ENCODE measurements at regions not wholly inside any gene's neighbourhood (a gene's known extent, or its start where the extent isn't known, plus 50 kb on each side); places are given as distances from the start of the nearest gene placed in this dataset.
"Not testable (repeated sequence)": the region's sequence is repeated elsewhere in the genome, so short reads cannot be mapped to it uniquely, and the experiment has no call there.

DNA sequence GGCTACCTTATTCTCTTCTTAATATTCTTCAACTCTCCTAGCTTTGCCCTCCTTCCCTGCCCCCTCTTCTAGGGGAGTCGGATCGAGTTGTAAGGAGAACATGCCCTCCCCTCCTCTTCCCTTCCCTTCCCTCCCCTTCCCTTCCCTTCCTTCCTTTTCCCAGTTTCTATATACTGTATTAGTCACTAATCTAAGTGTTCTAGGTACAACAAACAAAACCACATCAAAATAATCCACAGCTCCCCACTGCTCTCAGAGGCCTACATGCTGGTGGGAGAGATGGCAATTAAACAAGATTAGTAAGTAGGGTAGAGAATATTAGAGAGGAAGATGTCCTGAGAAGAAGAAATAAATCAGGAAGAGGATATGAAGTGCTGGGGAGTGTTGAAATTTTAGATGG lies 119.9 kb upstream of the PZP start:
- DNase-seq: no peak
- intact Hi-C loops (cut with DNase I, micrococcal nuclease): no loop called here
- no peak for ATAC-seq

DNA sequence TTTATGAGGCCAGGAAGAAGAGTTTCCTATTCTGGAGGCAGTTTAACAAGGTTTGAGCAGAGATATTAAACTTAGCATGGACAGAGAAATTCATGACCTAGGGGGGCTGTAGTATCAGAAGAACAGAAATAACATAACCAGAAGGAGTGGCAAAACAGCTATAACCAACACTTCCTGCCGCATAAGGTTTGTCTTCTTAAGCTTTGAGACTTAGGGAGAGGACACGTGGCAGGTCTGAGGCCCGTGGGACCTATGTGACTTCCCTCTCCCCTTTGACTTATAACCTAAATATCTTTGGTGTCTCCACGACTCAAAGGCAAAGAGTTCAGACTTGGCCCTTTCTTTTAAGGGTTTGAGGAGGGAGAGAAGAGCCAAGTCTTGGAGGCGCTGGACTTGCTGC lies 119.1 kb upstream of the PZP start:
- intact Hi-C loops (cut with DNase I, micrococcal nuclease): no loop called here
- no peak for ATAC-seq

DNA sequence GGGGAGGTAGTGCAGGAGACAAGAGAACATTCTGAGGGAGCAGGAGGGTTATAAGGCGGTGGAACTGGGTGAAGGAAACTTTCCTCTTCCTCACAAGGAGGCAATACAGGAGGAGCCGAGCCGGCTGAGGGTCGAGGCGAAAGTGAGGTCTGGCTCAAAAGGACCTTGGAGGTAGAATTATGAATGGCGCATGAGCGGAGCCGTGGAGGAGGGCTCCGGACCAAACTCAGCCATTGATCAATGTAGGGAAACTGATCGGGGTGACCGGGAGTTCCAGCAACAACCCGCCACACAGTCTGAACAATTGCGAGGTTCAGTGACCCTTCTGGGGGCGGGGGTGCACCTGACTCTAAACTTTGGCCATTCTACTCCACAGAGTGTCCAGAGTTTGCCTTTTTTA lies 118.7 kb upstream of the PZP start:
- intact Hi-C loops (cut with DNase I, micrococcal nuclease); ATAC-seq; DNase-seq: not testable (repeated sequence)

More for the DNA sequence above, 119.1 kb upstream of the PZP start:
- no peak for DNase-seq

- no peak for DNase-seq
- ATAC-seq: no peak
- intact Hi-C loops (cut with DNase I, micrococcal nuclease): no loop called here
These were observed 117.9 kb upstream of the PZP start for GRCh38 chr12:9326085-9326484.

DNA sequence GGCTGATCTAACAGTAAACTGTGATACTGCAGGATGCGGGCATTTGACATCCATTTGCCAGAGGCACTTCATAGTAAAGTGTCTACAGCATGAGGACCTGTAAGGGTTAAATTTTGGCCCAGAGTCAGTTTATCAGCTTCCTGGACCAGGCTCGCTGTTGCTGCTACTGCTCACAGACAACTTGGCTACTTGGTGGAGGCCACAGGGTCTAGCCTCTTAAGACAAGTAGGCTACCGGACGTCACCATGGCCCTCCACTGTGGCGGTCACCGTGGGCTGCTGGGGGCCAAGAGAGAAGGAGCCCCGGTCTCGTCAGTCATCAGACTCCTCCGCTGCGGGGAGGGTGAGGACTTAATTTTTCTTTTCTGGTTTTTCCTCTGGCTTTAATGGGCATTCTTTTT lies 117.3 kb upstream of the PZP start:
- ATAC-seq (no peak), DNase-seq (no peak)
- intact Hi-C loops (cut with DNase I, micrococcal nuclease): no loop called here

DNA sequence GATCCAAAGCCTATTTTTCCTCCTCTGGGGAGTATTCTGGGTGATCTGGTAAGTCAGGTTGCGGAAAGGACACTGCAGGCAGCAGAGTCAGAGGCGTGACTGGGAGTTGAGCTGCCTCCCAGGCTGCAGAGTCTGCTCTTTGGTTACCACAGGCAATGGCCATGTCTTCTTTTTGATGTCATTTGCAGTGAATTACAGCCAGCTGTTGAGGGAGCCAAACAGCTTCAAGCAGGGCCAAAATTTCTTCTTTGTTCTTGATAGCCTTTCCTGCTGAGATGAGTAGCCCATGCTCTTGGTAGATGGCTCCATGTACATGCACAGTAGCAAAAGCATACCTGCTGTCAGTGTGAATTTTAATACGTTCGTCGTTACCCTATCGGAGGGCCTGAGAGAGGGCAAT lies 116.6 kb upstream of the PZP start:
- ATAC-seq (no peak), DNase-seq (no peak)
- intact Hi-C loops (cut with DNase I, micrococcal nuclease): no loop called here

GRCh38 chr12:9323144-9323681 lies 115.0 kb upstream of the PZP start:
- intact Hi-C loops (cut with DNase I, micrococcal nuclease): no loop called here
- DNase-seq: no peak

GRCh38 chr12:9319842-9320173 lies 111.6 kb upstream of the PZP start:
- intact Hi-C loops (cut with DNase I, micrococcal nuclease): no loop called here
- DNase-seq (no peak), ATAC-seq (peak; percentile 47)

More at GRCh38 chr12:9323144-9323681, 115.0 kb upstream of the PZP start:
- ATAC-seq: no peak

DNA sequence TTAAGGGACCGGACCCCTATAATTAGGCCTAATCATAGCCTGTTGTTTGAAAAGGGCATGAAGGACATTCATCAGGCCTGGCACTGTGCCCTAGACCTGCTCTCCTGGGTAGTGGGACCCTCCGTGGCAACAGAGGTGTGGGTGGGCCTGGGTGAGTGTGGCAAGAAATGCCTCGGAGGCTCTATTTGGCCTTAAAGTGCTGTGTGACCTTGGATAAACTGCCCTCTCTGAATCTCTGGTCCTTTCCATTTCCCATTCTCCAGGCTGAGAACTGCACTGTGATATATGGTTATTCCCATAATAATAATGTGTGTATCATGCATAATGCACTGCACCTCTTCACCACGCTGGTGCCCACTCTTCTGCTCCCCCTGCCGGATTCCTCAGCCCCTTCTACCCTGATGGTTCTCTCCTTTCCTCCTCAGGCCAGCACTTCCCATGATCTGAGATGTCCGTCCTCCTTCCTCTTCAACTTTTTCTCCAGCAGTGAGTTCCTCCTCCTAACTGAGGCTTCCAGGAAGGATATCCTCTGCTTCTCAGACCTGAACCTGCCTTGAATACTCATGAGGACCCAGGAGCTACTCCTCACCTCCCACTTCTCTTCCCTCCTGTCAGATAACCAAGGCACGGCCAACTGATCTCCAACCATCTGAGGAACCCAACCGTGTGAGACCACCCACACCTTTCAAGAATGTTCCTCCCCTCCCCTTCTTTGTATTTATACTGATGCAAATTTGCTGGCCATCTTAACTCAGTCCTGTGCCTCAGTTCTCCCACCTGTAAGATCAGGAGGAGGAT lies 111.0 kb upstream of the PZP start:
- intact Hi-C loops (cut with DNase I, micrococcal nuclease): no loop called here
- ATAC-seq (no peak), DNase-seq (no peak)

GRCh38 chr12:9313479-9313878 lies 105.3 kb upstream of the PZP start:
- DNase-seq: peak; percentile 37 to 50
- intact Hi-C loops (cut with DNase I, micrococcal nuclease): not testable (repeated sequence)
- peak; percentile 82 for ATAC-seq

GRCh38 chr12:9312406-9313392 lies 104.5 kb upstream of the PZP start:
- DNase-seq: peak in 1 of 2 donors; percentile 17
- intact Hi-C loops (cut with DNase I, micrococcal nuclease): not testable (repeated sequence)
- peak; percentile 96 for ATAC-seq

DNA sequence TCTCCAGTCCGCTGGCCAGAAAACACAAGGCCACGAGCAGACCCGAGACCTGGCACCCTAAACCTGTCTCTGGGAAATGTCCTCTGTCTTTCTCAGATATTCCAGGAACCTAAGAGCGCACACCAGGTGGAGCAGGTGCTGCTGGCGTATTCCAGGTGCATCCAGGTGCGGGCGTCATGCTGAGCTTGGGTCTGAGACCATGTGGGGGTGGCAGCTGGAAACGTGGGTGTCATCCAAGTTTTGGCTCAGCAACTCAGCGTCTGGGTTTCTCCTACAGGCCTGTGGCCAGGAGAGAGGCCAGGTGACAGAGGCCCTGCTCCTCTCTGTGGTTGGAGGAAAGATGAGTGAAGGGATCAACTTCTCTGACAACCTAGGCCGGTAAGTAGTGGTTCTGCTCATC lies 103.3 kb upstream of the PZP start:
- intact Hi-C loops (cut with DNase I, micrococcal nuclease); DNase-seq; ATAC-seq: not testable (repeated sequence)

DNA sequence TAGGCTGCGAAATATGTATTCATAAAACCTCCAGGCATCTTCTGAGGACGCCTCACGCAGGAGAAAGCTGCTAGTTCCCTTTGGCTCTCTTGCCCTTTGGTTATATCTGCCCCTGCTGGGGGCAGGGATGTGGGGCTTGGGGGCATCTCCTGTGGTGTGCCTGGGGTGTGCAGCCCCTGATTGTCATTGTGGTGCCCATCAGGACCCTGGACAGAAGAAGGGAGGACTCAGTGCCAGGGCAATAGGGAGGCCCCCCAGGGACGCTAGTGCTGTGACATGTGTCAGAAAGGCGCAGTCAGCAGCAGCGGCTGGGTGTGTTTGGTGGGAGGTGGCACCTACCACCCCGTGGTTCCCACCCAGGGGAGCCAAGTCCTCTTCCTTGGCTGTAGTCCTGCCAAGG lies 102.5 kb upstream of the PZP start:
- ATAC-seq; DNase-seq; intact Hi-C loops (cut with DNase I, micrococcal nuclease): not testable (repeated sequence)

DNA sequence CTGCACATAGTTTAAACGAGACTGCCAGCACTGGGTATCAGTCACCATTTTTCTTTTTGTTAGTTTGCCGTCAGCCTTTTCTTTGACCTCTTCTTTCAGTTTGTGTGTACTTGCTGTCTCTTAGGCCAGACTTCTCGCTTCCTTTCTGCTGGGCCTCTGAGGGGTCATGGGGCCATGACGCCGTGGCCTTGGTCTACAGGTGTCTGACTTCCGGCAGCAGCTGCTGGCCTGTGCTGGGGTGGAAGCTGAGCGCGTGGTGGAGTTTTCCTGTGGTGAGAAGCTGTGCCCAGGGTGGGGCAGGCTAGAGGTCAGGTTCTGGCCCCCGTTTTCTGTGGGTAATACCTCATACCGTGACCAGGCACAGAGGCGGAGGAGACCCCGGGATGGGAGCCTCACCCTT lies 101.6 kb upstream of the PZP start:
- intact Hi-C loops (cut with DNase I, micrococcal nuclease); ATAC-seq; DNase-seq: not testable (repeated sequence)

DNA sequence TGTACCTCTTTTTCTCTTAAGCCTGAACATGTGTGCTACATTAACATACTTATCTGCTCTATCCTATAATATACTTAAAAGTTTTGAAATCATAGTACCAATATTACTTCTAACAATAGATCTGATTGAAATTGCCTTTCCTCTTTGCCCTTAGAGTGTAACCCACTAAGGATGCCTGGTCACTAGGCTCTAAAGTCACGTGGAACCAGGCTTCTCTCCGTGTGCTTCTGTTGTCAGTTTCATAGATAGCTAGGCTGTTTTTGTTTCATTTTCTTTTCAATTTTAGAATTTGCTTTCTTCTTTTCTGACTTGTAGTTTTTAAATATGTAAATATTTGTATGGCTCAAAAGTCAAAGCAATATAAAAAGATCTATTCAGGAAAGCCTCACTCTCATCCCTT lies 100.5 kb upstream of the PZP start:
- intact Hi-C loops (cut with DNase I, micrococcal nuclease); ATAC-seq; DNase-seq: not testable (repeated sequence)

GRCh38 chr12:9308163-9308562 lies 100.0 kb upstream of the PZP start:
- intact Hi-C loops (cut with DNase I, micrococcal nuclease); DNase-seq; ATAC-seq: not testable (repeated sequence)

DNA sequence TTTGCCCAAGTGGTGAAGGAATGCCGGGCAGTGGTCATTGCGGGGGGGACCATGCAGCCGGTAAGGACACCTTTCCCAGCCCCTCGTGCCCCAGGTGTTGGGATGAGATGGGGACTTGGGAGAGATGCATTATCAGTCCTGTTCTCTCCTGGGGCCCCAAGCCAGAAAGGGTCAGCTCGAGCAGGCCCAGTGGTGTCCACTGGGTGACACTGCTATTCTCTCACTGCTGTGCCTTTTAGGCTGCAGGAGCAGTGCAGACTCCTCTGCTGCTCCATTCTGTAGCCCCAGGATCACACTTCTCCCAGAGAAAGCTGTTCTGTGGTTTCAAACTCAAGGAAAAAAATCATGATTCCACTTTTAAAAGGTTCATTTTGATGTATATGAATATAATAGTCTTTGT lies 99.1 kb upstream of the PZP start:
- DNase-seq; intact Hi-C loops (cut with DNase I, micrococcal nuclease); ATAC-seq: not testable (repeated sequence)

DNA sequence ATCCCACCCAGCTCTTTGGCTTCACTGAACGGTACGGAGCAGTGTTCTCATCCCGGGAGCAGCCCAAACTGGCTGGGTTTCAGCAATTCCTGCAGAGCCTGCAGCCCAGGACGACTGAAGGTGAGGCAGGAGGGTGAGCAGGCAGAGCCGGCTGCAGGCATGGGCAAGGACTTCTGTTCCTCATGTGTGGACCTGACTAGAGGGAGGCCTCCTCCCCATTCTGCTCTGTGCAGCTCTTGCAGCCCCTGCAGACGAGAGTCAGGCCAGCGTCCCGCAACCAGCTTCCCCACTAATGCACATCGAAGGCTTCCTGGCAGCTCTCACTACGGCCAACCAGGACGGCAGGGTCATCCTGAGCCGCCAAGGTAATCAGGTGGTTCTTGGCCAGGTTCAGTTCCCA lies 97.8 kb upstream of the PZP start:
- DNase-seq; ATAC-seq; intact Hi-C loops (cut with DNase I, micrococcal nuclease): not testable (repeated sequence)

DNA sequence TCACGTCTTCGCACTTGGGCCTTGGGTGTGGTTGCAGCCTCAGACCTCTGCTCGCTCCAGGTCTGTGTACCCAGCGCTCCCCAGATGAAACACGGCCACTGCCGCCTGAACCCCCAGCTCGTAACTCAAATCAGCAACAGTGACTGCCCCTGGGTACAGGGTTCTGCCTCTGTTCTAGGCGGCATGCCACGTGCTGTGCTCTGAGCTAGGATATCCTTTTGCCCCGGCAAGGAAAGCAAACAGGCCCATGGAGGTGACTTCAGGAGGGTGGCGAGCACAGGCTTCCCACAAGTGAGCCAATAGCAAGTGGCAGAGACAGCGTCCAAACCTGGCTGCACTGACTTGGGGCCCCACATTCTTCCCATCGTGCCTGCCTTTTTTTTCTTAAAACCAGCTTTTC lies 96.3 kb upstream of the PZP start:
- intact Hi-C loops (cut with DNase I, micrococcal nuclease); ATAC-seq; DNase-seq: not testable (repeated sequence)

Data from left colon (tissue), 2 donors.